GM06990 (cell line): ENCODE measurements at regions not wholly inside any gene's neighbourhood (a gene's known extent, or its start where the extent isn't known, plus 50 kb on each side); places are given as distances from the start of the nearest gene placed in this dataset.

Experiments used
- DNase-seq: peaks from one replicate; pipeline ENCODE4 v3.0.0-alpha.2; 2011; ENCODE audit not compliant: insufficient read length; ENCODE audit errors: extremely low read depth
- H3K27me3 ChIP-seq: replicated peaks from 2 replicates; pipeline ENCODE4 v1.6.0; 2011; ENCODE audit warnings: low read length; ENCODE audit not compliant: control insufficient read depth, insufficient read depth
- H3K36me3 ChIP-seq: 2 replicates; pipeline ENCODE4 v1.5.1; 2011; ENCODE audit warnings: low read length; ENCODE audit not compliant: control insufficient read depth, insufficient read depth
- H3K4me3 ChIP-seq: replicated peaks from 2 replicates; pipeline ENCODE4 v1.5.1; 2011; ENCODE audit warnings: low read depth, mild to moderate bottlenecking, control low read depth, low read length
- CTCF ChIP-seq: IDR thresholded peaks from 2 replicates; pipeline ENCODE4 v1.5.1; 2011; ENCODE audit warnings: low read length, control low read depth, mild to moderate bottlenecking, inconsistent platforms; ENCODE audit not compliant: insufficient read depth, poor library complexity, severe bottlenecking

DNA sequence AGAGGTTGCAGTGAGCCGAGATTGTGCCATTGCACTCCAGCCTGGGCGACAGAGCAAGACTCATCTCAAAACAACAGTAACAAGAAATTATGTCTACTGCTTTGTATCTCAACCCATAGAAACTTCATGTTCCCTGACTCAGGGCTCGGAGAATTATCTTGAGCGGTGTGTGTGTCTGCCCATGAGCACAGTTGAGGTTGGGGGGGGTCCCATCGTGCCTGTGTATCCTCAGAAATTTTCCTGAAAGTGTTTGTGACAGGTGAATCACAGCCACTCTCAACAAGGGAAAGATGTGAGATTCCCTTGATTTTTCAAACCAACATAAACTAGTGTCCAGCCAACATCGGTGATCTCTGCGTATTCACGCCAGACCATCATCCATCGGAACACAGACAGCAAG, 319.1 kb downstream of the ASMT start:
- no peak for DNase-seq
- Histone ChIP-seq H3K36me3 (no peaks in the 10 kb centered on the region), H3K4me3 (no peak overlapping the region), H3K27me3 (no peaks in the 10 kb centered on the region)
- TF ChIP-seq CTCF, result no peak

GRCh38 chrX:1935805-1936204, 320.9 kb downstream of the ASMT start:
- DNase-seq, result no peak
- H3K36me3 ChIP-seq, result no peaks in the 10 kb centered on the region
- no peak overlapping the region for H3K4me3 ChIP-seq
- H3K27me3 ChIP-seq, result no peaks in the 10 kb centered on the region
- no peak for TF ChIP-seq CTCF

- H3K27me3 ChIP-seq, result no peaks in the 10 kb centered on the region
- DNase-seq, result no peak
These were observed 323.3 kb downstream of the ASMT start for GRCh38 chrX:1938190-1938589.

GRCh38 chrX:1941321-1941720, 326.5 kb downstream of the ASMT start:
- TF ChIP-seq CTCF, result no peak

More at GRCh38 chrX:1938190-1938589, 323.3 kb downstream of the ASMT start:
- Histone ChIP-seq H3K36me3 (no peaks in the 10 kb centered on the region), H3K4me3 (no peak overlapping the region)
- no peak for TF ChIP-seq CTCF

DNA sequence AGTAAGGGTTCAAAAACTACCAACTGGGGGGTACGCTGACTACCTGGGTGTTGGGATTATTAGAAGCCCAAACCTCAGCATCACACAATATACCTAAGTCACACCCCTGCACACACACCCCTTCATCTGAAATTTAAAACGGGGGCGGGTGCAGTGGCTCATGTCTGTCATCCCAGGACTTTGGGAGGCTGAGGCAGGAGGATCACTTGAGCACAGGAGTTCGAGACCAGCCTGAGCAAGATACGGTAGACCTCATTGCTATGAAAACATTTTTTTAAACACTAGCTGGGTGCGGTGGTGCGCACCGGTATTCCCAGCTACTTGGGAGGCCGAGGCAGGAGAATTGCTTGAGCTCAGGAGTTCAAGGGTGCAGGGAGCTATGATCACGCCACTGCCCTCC, 331.0 kb downstream of the ASMT start:
- no peak for TF ChIP-seq CTCF
- Histone ChIP-seq H3K4me3 (no peak overlapping the region), H3K36me3 (no peaks in the 10 kb centered on the region), H3K27me3 (no peaks in the 10 kb centered on the region)
- DNase-seq, result no peak

More at GRCh38 chrX:1941321-1941720, 326.5 kb downstream of the ASMT start:
- no peak for DNase-seq
- Histone ChIP-seq H3K4me3 (no peak overlapping the region), H3K27me3 (no peaks in the 10 kb centered on the region), H3K36me3 (no peaks in the 10 kb centered on the region)

DNA sequence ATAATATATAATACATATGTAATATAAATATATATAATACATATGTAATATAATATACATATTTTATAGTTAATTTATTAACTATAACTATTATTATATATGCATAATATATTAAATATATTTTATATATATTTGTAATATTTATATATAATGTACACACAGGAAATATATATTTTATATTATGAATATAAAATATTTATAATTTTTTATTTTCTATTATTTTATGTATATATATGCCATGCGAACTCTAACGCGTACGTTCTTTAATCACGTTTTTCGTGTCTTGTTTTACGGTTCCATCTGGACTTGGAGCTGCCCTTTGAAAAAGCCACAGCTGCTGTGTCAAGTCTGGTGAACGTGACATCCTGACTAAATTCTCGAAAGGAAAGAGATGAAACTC, 332.1 kb downstream of the ASMT start:
- H3K27me3 ChIP-seq, result no peaks in the 10 kb centered on the region
- no peak for TF ChIP-seq CTCF
- no peak for DNase-seq
- H3K36me3 ChIP-seq, result no peaks in the 10 kb centered on the region
- H3K4me3 ChIP-seq, result no peak overlapping the region
